ENCODE measurements at regions not wholly inside any gene's neighbourhood (a gene's known extent, or its start where the extent isn't known, plus 50 kb on each side); places are given as distances from the start of the nearest gene placed in this dataset.

DNA sequence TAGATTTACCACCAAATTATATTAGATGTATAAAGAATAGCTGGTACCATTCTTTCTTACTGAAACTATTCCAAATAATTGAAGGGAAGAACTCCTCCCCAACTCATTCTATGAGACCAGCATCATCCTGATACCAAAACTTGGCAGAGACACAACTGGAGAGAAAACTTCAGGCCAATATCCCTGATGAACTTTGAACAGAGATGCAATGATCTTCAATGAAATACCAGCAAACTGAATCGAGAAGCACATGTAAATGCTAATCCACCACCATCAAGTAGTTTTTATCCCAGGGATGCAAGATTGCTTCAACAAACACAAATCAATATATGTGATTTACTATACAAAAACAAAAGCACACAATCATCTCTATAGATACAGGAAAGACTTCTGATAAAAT lies 329.8 kb downstream of the RDH14 start:
- H3K4me1 ChIP-seq = no peaks in the 10 kb centered on the region
- no peak for DNase-seq
- H3K27me3 ChIP-seq = no peaks in the 10 kb centered on the region
- TF ChIP-seq, protein P1, sequence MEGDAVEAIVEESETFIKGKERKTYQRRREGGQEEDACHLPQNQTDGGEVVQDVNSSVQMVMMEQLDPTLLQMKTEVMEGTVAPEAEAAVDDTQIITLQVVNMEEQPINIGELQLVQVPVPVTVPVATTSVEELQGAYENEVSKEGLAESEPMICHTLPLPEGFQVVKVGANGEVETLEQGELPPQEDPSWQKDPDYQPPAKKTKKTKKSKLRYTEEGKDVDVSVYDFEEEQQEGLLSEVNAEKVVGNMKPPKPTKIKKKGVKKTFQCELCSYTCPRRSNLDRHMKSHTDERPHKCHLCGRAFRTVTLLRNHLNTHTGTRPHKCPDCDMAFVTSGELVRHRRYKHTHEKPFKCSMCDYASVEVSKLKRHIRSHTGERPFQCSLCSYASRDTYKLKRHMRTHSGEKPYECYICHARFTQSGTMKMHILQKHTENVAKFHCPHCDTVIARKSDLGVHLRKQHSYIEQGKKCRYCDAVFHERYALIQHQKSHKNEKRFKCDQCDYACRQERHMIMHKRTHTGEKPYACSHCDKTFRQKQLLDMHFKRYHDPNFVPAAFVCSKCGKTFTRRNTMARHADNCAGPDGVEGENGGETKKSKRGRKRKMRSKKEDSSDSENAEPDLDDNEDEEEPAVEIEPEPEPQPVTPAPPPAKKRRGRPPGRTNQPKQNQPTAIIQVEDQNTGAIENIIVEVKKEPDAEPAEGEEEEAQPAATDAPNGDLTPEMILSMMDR (IDR thresholded peaks at IDR 0.05) = no peak
- no peak for TF ChIP-seq POLR2A (IDR thresholded peaks at IDR 0.05)
- H3K36me3 ChIP-seq (ENCODE audit: low read depth, missing control alignments) = no peaks in the 10 kb centered on the region
- H3K4me3 ChIP-seq = no peak overlapping the region
- WGBS, 2 donors = 97 to 100% methylated on average over 1 of the region's 1 CpG
- H3K27ac ChIP-seq = no peak overlapping the region
- intact Hi-C loops (cut with DNase I; ENCODE audit: low total_unique reads) = no loop called here
- no peaks in the 10 kb centered on the region for H3K9me3 ChIP-seq

DNA sequence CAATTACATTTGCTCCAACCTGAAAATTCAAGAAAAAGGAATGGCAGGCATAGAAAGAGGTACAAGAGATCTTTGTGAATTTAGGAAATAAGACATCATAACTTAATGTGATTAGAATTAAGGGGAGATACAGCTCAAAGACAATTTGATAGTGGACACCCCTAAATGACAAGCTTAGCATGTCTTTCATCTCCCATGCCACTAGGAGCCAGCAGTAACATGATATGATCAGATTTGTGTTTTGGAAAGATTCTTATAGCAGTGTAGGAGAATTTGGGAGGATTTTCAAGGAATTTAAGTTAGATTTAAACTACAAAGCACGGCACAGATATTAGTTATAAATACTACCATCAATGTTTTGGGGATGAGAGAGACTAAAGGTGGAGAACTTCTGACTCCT lies 340.8 kb downstream of the RDH14 start:
- no peak for DNase-seq
- H3K27me3 ChIP-seq = no peaks in the 10 kb centered on the region
- no peak overlapping the region for H3K4me3 ChIP-seq
- no peaks in the 10 kb centered on the region for H3K4me1 ChIP-seq
- WGBS, 2 donors = 0 to 3% methylated on average over 1 of the region's 1 CpG
- no peaks in the 10 kb centered on the region for H3K36me3 ChIP-seq (ENCODE audit: low read depth, missing control alignments)
- H3K27ac ChIP-seq = no peak overlapping the region
- no peak for TF ChIP-seq POLR2A (IDR thresholded peaks at IDR 0.05)
- TF ChIP-seq, protein P1 (IDR thresholded peaks at IDR 0.05) = no peak
- no peaks in the 10 kb centered on the region for H3K9me3 ChIP-seq
- intact Hi-C loops (cut with DNase I; ENCODE audit: low total_unique reads) = no loop called here

DNA sequence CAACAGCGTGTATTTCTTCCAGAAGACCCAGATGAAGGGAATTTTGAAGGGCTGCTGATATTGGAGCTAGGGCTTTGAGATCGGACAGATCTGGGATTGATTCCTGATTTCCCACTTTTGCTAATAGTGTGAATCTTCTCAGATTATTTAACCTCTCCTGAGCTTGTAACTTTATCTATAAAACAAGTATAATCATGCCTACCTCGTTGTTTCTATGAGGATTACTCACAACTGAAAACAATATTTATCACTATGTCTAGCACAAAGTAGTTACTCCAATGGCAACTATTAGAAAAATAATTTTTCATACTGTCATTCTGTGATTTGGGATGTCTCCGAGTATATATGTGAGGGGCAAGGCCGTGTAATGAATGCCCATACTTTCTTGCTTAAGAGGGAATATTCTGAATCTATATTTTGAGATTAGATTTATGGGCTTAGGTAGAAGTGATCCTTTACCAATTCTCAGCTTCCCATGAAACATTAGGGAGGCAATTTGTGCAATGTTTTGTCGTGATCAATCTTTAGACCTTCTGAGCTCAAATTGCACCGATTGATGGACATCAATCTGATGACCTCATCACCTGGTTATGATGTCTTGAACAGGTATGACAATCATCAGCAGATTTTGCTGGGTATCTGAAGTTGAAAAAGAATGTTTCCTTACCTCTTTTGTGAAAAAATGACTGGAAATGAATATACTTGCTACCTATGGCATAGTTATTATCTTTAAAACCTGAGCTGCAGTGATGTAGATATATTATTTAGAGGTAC lies 339.9 kb downstream of the KCNS3 start:
- Histone ChIP-seq H3K4me3 (no peak overlapping the region), H3K9me3 (no peaks in the 10 kb centered on the region), H3K27ac (no peak overlapping the region), H3K36me3 (ENCODE audit: low read depth, missing control alignments) (no peaks in the 10 kb centered on the region), H3K27me3 (no peaks in the 10 kb centered on the region), H3K4me1 (no peaks in the 10 kb centered on the region)
- 87 to 88% methylated on average over 7 of the region's 7 CpGs for WGBS, 2 donors
- intact Hi-C loops (cut with DNase I; ENCODE audit: low total_unique reads) = no loop called here
- TF ChIP-seq, protein P1 (IDR thresholded peaks at IDR 0.05) = no peak
- TF ChIP-seq POLR2A (IDR thresholded peaks at IDR 0.05) = no peak
- no peak for DNase-seq

DNA sequence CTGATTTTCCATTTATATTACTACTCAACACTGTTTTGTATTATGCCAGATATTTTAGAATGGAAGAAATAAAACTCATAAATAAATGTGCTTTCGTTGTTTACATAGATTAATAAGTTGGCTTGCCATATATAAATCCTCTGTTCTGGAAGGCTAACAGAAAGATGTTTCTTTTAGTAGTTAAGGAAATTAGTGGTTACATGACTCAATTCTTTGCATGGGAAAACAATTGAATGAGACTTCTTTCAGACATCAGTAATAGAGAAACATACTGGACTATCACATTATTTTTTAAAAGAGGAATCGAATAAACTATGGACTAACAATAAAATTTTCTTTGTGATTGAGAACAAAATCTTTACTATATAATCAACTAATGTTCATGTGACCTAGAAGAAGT lies 336.5 kb downstream of the KCNS3 start:
- no peak overlapping the region for H3K4me3 ChIP-seq
- no peak for TF ChIP-seq POLR2A (IDR thresholded peaks at IDR 0.05)
- TF ChIP-seq, protein P1 (IDR thresholded peaks at IDR 0.05) = no peak
- H3K27ac ChIP-seq = no peak overlapping the region
- no peak for DNase-seq
- WGBS, 2 donors = 78 to 87% methylated on average over 2 of the region's 2 CpGs
- intact Hi-C loops (cut with DNase I; ENCODE audit: low total_unique reads) = no loop called here
- H3K9me3 ChIP-seq = no peaks in the 10 kb centered on the region
- no peaks in the 10 kb centered on the region for H3K4me1 ChIP-seq
- H3K36me3 ChIP-seq (ENCODE audit: low read depth, missing control alignments) = no peaks in the 10 kb centered on the region
- H3K27me3 ChIP-seq = no peaks in the 10 kb centered on the region

DNA sequence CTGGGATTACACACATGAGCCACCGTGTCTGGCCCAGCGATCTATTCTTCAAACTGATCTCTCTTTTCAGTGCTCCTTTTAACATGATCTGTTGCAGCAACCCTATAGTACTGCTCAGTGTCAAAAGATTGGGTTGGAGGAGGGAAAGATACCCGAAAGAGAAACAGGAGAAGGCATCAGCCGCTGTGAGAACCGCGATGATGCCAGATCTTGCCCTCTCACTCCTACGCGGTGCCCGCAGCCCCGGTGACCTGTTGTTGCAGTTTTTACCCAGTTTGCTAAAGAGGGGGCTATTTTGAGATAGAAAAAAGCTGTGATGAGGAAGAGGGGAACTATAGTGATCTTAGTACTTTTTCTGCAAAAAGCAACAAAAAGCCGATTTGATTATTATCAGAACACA lies 335.5 kb downstream of the KCNS3 start:
- Histone ChIP-seq H3K27me3 (no peaks in the 10 kb centered on the region), H3K4me1 (no peaks in the 10 kb centered on the region), H3K4me3 (no peak overlapping the region), H3K9me3 (no peaks in the 10 kb centered on the region), H3K27ac (no peak overlapping the region), H3K36me3 (ENCODE audit: low read depth, missing control alignments) (no peaks in the 10 kb centered on the region)
- intact Hi-C loops (cut with DNase I; ENCODE audit: low total_unique reads) = no loop called here
- DNase-seq = no peak
- TF ChIP-seq, protein P1 (IDR thresholded peaks at IDR 0.05) = no peak
- no peak for TF ChIP-seq POLR2A (IDR thresholded peaks at IDR 0.05)
- 63 to 67% methylated on average over 11 of the region's 11 CpGs for WGBS, 2 donors

Data from testis (tissue), 2 donors.